ENCODE measurements at regions not wholly inside any gene's neighbourhood (a gene's known extent, or its start where the extent isn't known, plus 50 kb on each side); places are given as distances from the start of the nearest gene placed in this dataset.

DNA sequence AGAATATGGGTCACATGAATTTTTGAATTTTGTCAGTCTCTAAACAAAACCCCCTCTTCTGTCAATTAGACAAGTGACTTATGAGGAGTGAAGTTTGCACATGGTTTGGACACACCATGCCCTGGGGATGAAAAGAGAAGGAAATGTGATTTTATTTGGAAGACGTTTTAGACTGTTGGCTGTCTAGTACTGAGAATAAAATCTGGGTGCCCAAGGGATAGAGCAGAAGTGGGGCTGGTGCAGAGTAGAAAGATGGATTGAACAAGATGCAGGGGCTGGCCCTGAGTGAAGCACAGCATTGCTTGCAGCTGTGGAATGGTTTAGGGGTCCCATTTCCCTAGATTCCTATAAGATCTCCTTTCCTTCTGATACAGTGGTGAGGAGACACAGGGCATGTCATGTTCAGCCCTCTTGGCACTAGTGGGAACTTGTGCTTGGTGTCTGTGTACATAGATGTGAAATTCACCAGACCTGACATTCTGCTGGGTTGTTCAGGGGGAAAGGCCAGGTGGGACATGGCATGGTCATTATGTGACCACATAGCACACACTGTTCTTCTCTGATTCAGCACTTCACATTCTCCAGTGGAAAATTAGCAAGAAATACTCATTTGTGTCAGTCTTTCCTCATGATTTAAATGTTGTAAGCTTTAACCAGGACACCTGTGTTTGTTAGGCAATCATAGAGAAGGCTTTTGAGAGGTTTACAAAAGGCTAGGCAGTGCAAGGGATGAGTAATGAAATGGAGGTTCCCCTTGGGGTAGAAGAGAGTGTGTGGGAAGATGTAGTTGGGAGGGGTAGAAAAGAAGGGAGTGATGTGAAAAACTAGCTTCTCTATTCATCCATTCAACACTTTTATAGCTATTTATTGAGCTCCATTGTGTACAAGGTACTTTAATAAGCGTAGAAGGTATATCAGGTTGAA lies 202.3 kb upstream of the IGF1 start:
- TF ChIP-seq, protein P1, sequence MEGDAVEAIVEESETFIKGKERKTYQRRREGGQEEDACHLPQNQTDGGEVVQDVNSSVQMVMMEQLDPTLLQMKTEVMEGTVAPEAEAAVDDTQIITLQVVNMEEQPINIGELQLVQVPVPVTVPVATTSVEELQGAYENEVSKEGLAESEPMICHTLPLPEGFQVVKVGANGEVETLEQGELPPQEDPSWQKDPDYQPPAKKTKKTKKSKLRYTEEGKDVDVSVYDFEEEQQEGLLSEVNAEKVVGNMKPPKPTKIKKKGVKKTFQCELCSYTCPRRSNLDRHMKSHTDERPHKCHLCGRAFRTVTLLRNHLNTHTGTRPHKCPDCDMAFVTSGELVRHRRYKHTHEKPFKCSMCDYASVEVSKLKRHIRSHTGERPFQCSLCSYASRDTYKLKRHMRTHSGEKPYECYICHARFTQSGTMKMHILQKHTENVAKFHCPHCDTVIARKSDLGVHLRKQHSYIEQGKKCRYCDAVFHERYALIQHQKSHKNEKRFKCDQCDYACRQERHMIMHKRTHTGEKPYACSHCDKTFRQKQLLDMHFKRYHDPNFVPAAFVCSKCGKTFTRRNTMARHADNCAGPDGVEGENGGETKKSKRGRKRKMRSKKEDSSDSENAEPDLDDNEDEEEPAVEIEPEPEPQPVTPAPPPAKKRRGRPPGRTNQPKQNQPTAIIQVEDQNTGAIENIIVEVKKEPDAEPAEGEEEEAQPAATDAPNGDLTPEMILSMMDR (IDR thresholded peaks at IDR 0.05; ENCODE audit: low read depth, low read length) = no peak
- TF ChIP-seq POLR2A (IDR thresholded peaks at IDR 0.05; ENCODE audit: extremely low read depth, insufficient read length) = no peak

Measured in NB4 (cell line).